ENCODE measurements at regions not wholly inside any gene's neighbourhood (a gene's known extent, or its start where the extent isn't known, plus 50 kb on each side); places are given as distances from the start of the nearest gene placed in this dataset.
"Not testable (repeated sequence)": the region's sequence is repeated elsewhere in the genome, so short reads cannot be mapped to it uniquely, and the experiment has no call there.

DNA sequence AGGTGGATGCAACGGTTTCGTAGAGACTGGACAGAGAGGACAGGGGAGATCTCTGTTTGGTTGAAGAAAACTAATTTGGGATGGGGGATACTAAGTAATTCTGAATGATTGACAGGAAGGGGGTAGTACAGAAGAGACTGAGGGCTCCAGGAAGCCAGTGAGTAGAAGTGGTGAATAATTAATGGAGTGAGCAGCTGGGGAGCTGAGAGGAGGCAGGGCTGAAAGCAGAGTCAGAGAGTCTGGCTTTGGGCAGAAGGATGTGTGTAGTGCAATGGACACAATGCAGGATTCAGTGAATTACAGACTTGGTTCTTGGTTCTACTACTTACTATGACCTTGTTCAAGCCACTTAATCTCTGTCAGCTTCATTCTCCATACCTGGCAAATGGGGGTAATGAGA lies 161.7 kb downstream of the RBMX2 start:
- H3K36me3 Mint-ChIP-seq (ENCODE audit: low read depth), result no peaks in the 10 kb centered on the region
- H3K4me3 Mint-ChIP-seq, result no peak overlapping the region
- H3K9me3 Mint-ChIP-seq, result no peaks in the 10 kb centered on the region
- DNase-seq (ENCODE audit: low spot score), result no peak
- no peaks in the 10 kb centered on the region for H3K4me1 Mint-ChIP-seq (ENCODE audit: low read depth)
- no peak overlapping the region for H3K27ac Mint-ChIP-seq
- no peaks in the 10 kb centered on the region for H3K27me3 Mint-ChIP-seq (ENCODE audit: low read depth)

GRCh38 chrX:130566028-130566683 lies 164.4 kb downstream of the RBMX2 start:
- Mint-ChIP-seq H3K4me3 (no peak overlapping the region), H3K4me1 (ENCODE audit: low read depth) (no peaks in the 10 kb centered on the region), H3K27me3 (ENCODE audit: low read depth) (no peaks in the 10 kb centered on the region), H3K36me3 (ENCODE audit: low read depth) (no peaks in the 10 kb centered on the region), H3K9me3 (no peaks in the 10 kb centered on the region), H3K27ac (no peak overlapping the region)
- DNase-seq (ENCODE audit: low spot score), result no peak

DNA sequence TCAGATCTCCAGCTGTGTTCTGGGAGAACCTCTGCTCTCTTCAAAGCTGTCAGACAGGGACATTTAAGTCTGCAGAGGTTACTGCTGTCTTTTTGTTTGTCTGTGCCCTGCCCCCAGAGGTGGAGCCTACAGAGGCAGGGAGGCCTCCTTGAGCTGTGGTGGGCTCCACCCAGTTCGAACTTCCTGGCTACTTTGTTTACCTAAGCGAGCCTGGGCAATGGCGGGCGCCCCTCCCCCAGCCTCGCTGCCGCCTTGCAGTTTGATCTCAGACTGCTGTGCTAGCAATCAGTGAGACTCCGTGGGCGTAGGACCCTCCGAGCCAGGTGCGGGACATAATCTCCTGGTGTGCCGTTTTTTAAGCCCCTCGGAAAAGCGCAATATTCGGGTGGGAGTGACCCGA lies 171.2 kb downstream of the RBMX2 start:
- not testable (repeated sequence) for H3K4me3 Mint-ChIP-seq; H3K27me3 Mint-ChIP-seq (ENCODE audit: low read depth); H3K36me3 Mint-ChIP-seq (ENCODE audit: low read depth); DNase-seq (ENCODE audit: low spot score); H3K27ac Mint-ChIP-seq; H3K4me1 Mint-ChIP-seq (ENCODE audit: low read depth); H3K9me3 Mint-ChIP-seq

Measured in T-helper 2 cell treated with Interferon-gamma antibody and Interleukin-4, amounts not matched to agents 5 μg/mL and 100 μg/mL, for 36 hours (primary cell).